KMS-11 (cell line): ENCODE measurements at regions not wholly inside any gene's neighbourhood (a gene's known extent, or its start where the extent isn't known, plus 50 kb on each side); places are given as distances from the start of the nearest gene placed in this dataset.

Source experiments
- H2AFZ ChIP-seq: fragments of 200-600 bp; sonication (generic); 2 replicates; pipeline ENCODE4 v1.6.1; 2016; ENCODE audit warnings: antibody characterized with exemption, mixed run types, low read depth
- H3K27ac ChIP-seq: fragments of 200-600 bp; sonication (generic); 2 replicates; pipeline ENCODE4 v1.6.1; 2016; ENCODE audit warnings: mild to moderate bottlenecking, mixed run types
- H3K27me3 ChIP-seq: fragments of 200-600 bp; sonication (generic); 2 replicates; pipeline ENCODE4 v1.6.1; 2017; ENCODE audit warnings: mild to moderate bottlenecking, low read depth, mixed run types, moderate library complexity; ENCODE audit not compliant: insufficient read depth
- H3K36me3 ChIP-seq: fragments of 200-600 bp; sonication (generic); 2 replicates; pipeline ENCODE4 v1.6.1; 2017; ENCODE audit warnings: mild to moderate bottlenecking, mixed run types; ENCODE audit not compliant: insufficient read depth
- H3K4me1 ChIP-seq: fragments of 200-600 bp; sonication (generic); 2 replicates; pipeline ENCODE4 v1.6.1; 2016; ENCODE audit warnings: mild to moderate bottlenecking, low read depth, mixed run types; ENCODE audit not compliant: poor library complexity, severe bottlenecking
- H3K4me2 ChIP-seq: fragments of 200-600 bp; sonication (generic); 2 replicates; pipeline ENCODE4 v1.7.0; 2016; ENCODE audit warnings: mild to moderate bottlenecking, mixed run types
- H3K4me3 ChIP-seq: fragments of 200-600 bp; sonication (generic); IDR thresholded peaks from 2 replicates; pipeline ENCODE4 v1.6.1; 2017; ENCODE audit warnings: low read depth, low read length, mixed read lengths; ENCODE audit not compliant: insufficient read depth
- H3K79me2 ChIP-seq: fragments of 200-600 bp; sonication (generic); 2 replicates; pipeline ENCODE4 v1.6.1; 2016; ENCODE audit warnings: low read depth, mixed run types; ENCODE audit not compliant: insufficient read depth
- H3K9ac ChIP-seq: fragments of 200-600 bp; sonication (generic); 2 replicates; pipeline ENCODE4 v1.6.1; 2016; ENCODE audit warnings: mild to moderate bottlenecking, mixed run types
- H4K20me1 ChIP-seq: fragments of 200-600 bp; sonication (generic); 2 replicates; pipeline ENCODE4 v1.6.1; 2016; ENCODE audit warnings: mild to moderate bottlenecking, mixed run types; ENCODE audit not compliant: insufficient read depth
- CTCF ChIP-seq: fragments of 200-600 bp; sonication (generic); conservative IDR thresholded peaks from 2 replicates; pipeline ENCODE4 v1.6.1; 2017; ENCODE audit warnings: low read depth, mild to moderate bottlenecking, antibody characterized with exemption, low read length, moderate library complexity, mixed read lengths

GRCh38 chr2:53260568-53260967 lies 507.0 kb upstream of the CHAC2 start:
- no peaks in the 10 kb centered on the region for H3K79me2 ChIP-seq
- no peak overlapping the region for H3K9ac ChIP-seq
- no peaks in the 10 kb centered on the region for H3K36me3 ChIP-seq
- H3K27me3 ChIP-seq, result no peaks in the 10 kb centered on the region
- no peak overlapping the region for H3K4me2 ChIP-seq
- no peaks in the 10 kb centered on the region for H3K4me1 ChIP-seq
- H2AFZ ChIP-seq, result no peak overlapping the region
- no peaks in the 10 kb centered on the region for H4K20me1 ChIP-seq
- no peak overlapping the region for H3K27ac ChIP-seq
- no peak overlapping the region for H3K4me3 ChIP-seq
- no peak for TF ChIP-seq CTCF

GRCh38 chr2:53259395-53260009 lies 508.1 kb upstream of the CHAC2 start:
- Histone ChIP-seq H3K36me3 (no peaks in the 10 kb centered on the region), H3K79me2 (no peaks in the 10 kb centered on the region), H2AFZ (no peak overlapping the region), H3K9ac (no peak overlapping the region), H3K4me2 (no peak overlapping the region), H3K4me3 (no peak overlapping the region), H3K4me1 (no peaks in the 10 kb centered on the region), H3K27me3 (no peaks in the 10 kb centered on the region), H3K27ac (no peak overlapping the region), H4K20me1 (no peaks in the 10 kb centered on the region)
- TF ChIP-seq CTCF, result no peak

- Histone ChIP-seq H4K20me1 (no peaks in the 10 kb centered on the region), H3K36me3 (no peaks in the 10 kb centered on the region), H3K4me3 (no peak overlapping the region), H3K4me1 (peaks cover 8% of the 10 kb centered on the region), H3K79me2 (no peaks in the 10 kb centered on the region), H3K27me3 (no peaks in the 10 kb centered on the region), H3K27ac (no peak overlapping the region), H3K9ac (no peak overlapping the region), H2AFZ (no peak overlapping the region), H3K4me2 (no peak overlapping the region)
- TF ChIP-seq CTCF, result no peak
Observed at GRCh38 chr2:53257287-53257686, 510.3 kb upstream of the CHAC2 start.

GRCh38 chr2:53253244-53253643 lies 514.4 kb upstream of the CHAC2 start:
- TF ChIP-seq CTCF, result no peak
- H2AFZ ChIP-seq, result no peak overlapping the region
- no peaks in the 10 kb centered on the region for H4K20me1 ChIP-seq

More at GRCh38 chr2:53253244-53253643, 514.4 kb upstream of the CHAC2 start:
- Histone ChIP-seq H3K27me3 (no peaks in the 10 kb centered on the region), H3K79me2 (no peaks in the 10 kb centered on the region), H3K9ac (no peak overlapping the region), H3K4me2 (no peak overlapping the region), H3K36me3 (no peaks in the 10 kb centered on the region), H3K4me1 (peaks cover 20% of the 10 kb centered on the region), H3K27ac (no peak overlapping the region), H3K4me3 (no peak overlapping the region)
